22Rv1 (cell line): ENCODE measurements at regions not wholly inside any gene's neighbourhood (a gene's known extent, or its start where the extent isn't known, plus 50 kb on each side); places are given as distances from the start of the nearest gene placed in this dataset.

ENCODE experiments used
- CTCF ChIP-seq: fragments of 450-650 bp; IDR thresholded peaks from 2 replicates; pipeline ENCODE4 v1.5.1; 2017; ENCODE audit warnings: mild to moderate bottlenecking
- ZFX ChIP-seq: fragments of 450-650 bp; IDR thresholded peaks from 2 replicates; pipeline ENCODE4 v1.6.1; 2017; ENCODE audit warnings: antibody characterized with exemption, borderline replicate concordance

GRCh38 chr13:29978211-29978610, 127.8 kb upstream of the UBL3 start:
- TF ChIP-seq CTCF, result no peak
- no peak for TF ChIP-seq ZFX
